Mucosa of rectum (tissue), 2 donors: ENCODE measurements at regions not wholly inside any gene's neighbourhood (a gene's known extent, or its start where the extent isn't known, plus 50 kb on each side); places are given as distances from the start of the nearest gene placed in this dataset.

ENCODE experiments used
- H3K27ac ChIP-seq, 2 donors: one replicate each; pipeline ENCODE4 v1.7.0; 2013; ENCODE audit warnings: inconsistent platforms in 2 of 2, low read depth in 2 of 2, low read length in 2 of 2
- H3K27me3 ChIP-seq, 2 donors: one replicate each; pipeline ENCODE4 v1.7.0; 2013; ENCODE audit warnings: low read length in 2 of 2; ENCODE audit not compliant: control insufficient read depth in 2 of 2, insufficient read depth in 2 of 2
- H3K36me3 ChIP-seq, 2 donors: one replicate each; pipeline ENCODE4 v1.7.0; 2013; ENCODE audit warnings: low read length in 2 of 2; ENCODE audit not compliant: control insufficient read depth in 2 of 2, insufficient read depth in 2 of 2
- H3K4me1 ChIP-seq, 2 donors: one replicate each; pipeline ENCODE4 v1.7.0; 2013; ENCODE audit warnings: low read length in 2 of 2, mild to moderate bottlenecking in 1 of 2; ENCODE audit not compliant: control insufficient read depth in 2 of 2, insufficient read depth in 2 of 2
- H3K4me3 ChIP-seq, 2 donors: one replicate each; pipeline ENCODE4 v1.7.0; 2013; ENCODE audit warnings: low read length in 2 of 2
- H3K9ac ChIP-seq, 2 donors: one replicate each; pipeline ENCODE4 v1.7.0; 2013; ENCODE audit warnings: low read length in 2 of 2, low read depth in 1 of 2, mild to moderate bottlenecking in 1 of 2
- H3K9me3 ChIP-seq, 2 donors: one replicate each; pipeline ENCODE4 v1.7.0; 2013; ENCODE audit warnings: low read length in 2 of 2; ENCODE audit not compliant: control insufficient read depth in 2 of 2
- donor health status: healthy.
- donor health status: Normal muscosa, but diverticular disease.

- Histone ChIP-seq H3K4me3 (no peak overlapping the region), H3K9ac (no peak overlapping the region), H3K36me3 (no peaks in the 10 kb centered on the region), H3K4me1 (no peaks in the 10 kb centered on the region), H3K27ac (no peak overlapping the region), H3K27me3 (no peaks in the 10 kb centered on the region), H3K9me3 (no peaks in the 10 kb centered on the region)
Measured at GRCh38 chr10:78155722-78156121, 122.1 kb downstream of the RPS24 start.

GRCh38 chr10:78160591-78160990 lies 126.9 kb downstream of the RPS24 start:
- Histone ChIP-seq H3K27me3 (peaks cover 0 to 3% of the 10 kb centered on the region in 2 donors), H3K27ac (no peak overlapping the region), H3K36me3 (no peaks in the 10 kb centered on the region), H3K4me1 (no peaks in the 10 kb centered on the region), H3K9me3 (no peaks in the 10 kb centered on the region), H3K4me3 (no peak overlapping the region), H3K9ac (no peak overlapping the region)

GRCh38 chr10:78162853-78163252 lies 129.2 kb downstream of the RPS24 start:
- no peak overlapping the region for H3K9ac ChIP-seq
- peaks cover 0 to 3% of the 10 kb centered on the region in 2 donors for H3K27me3 ChIP-seq
- no peak overlapping the region for H3K27ac ChIP-seq
- no peaks in the 10 kb centered on the region for H3K36me3 ChIP-seq
- H3K9me3 ChIP-seq, result no peaks in the 10 kb centered on the region
- no peak overlapping the region for H3K4me3 ChIP-seq
- no peaks in the 10 kb centered on the region for H3K4me1 ChIP-seq

DNA sequence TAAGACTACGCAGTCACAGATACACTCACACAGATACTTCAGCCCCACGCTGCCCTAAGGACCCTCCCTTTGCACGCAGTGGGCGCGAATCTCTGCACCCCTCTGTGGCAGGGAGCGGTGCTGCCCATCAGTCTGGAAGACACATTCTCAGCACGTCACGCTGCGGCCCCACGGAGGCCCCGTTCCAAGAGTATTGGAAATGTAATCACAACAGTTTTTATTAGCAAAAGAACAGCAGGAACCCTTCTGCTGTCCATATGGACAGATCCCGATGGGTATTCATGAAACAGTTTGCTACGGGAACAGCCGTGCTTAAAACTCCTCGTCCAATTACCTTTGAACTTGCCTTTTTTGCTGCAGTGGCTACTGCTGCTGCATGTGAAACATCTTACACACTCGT lies 131.0 kb downstream of the RPS24 start:
- Histone ChIP-seq H3K4me3 (no peak overlapping the region), H3K27ac (no peak overlapping the region), H3K9ac (no peak overlapping the region), H3K36me3 (no peaks in the 10 kb centered on the region), H3K27me3 (peaks cover 0 to 3% of the 10 kb centered on the region in 2 donors), H3K9me3 (no peaks in the 10 kb centered on the region), H3K4me1 (no peaks in the 10 kb centered on the region)

GRCh38 chr10:78165172-78165571 lies 131.5 kb downstream of the RPS24 start:
- no peak overlapping the region for H3K9ac ChIP-seq

DNA sequence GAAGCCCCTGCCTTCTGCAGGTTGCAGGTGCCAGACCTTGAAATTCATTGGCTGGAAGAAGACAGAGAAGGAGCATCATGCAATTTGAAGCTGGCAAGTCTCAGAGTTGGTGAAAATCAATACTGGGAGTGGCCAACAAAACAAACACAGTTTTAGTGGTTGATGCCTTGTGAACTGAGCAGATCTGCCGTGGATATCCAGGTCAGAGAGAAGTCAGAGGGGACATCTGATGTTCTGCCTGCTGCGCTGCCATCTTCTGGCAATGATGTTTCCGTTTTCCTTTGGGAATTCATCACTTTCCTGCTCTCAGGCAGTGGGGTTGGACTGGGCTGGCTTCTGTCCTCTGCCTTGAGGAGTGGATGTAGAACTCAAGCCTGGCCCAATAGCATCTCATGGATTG lies 132.0 kb downstream of the RPS24 start:
- Histone ChIP-seq H3K36me3 (no peaks in the 10 kb centered on the region), H3K9ac (no peak overlapping the region), H3K4me1 (no peaks in the 10 kb centered on the region), H3K27me3 (peaks cover 0 to 3% of the 10 kb centered on the region in 2 donors), H3K4me3 (no peak overlapping the region), H3K9me3 (no peaks in the 10 kb centered on the region), H3K27ac (no peak overlapping the region)

More at GRCh38 chr10:78165172-78165571, 131.5 kb downstream of the RPS24 start:
- H3K36me3 ChIP-seq, result no peaks in the 10 kb centered on the region
- H3K4me1 ChIP-seq, result no peaks in the 10 kb centered on the region
- H3K27me3 ChIP-seq, result peaks cover 0 to 3% of the 10 kb centered on the region in 2 donors
- H3K9me3 ChIP-seq, result no peaks in the 10 kb centered on the region
- no peak overlapping the region for H3K27ac ChIP-seq
- no peak overlapping the region for H3K4me3 ChIP-seq

DNA sequence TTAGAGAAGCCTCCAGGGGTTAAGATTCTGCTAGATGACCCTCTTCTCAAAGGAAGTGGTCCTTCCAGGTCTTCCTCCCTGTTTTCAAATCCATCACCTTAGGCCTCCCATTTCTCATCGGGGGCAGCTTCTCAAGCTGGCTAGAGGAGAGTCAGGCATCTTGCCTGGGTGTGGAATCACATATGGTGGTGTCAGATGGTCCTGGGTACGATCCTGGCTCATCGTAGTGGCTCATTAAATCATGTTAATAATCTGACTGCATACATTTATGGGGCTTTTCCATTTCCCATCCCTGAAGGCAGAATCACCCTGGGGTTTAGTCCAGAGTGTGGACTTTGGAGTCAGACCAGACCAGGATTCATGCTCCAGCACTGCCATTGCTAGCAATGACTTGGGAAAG lies 132.6 kb downstream of the RPS24 start:
- no peak overlapping the region for H3K27ac ChIP-seq
- H3K4me3 ChIP-seq, result no peak overlapping the region

GRCh38 chr10:78169214-78169613 lies 135.6 kb downstream of the RPS24 start:
- Histone ChIP-seq H3K9me3 (no peaks in the 10 kb centered on the region), H3K27ac (no peak overlapping the region), H3K36me3 (no peaks in the 10 kb centered on the region), H3K4me3 (no peak overlapping the region), H3K9ac (no peak overlapping the region), H3K27me3 (peaks cover 3% of the 10 kb centered on the region in 2 donors), H3K4me1 (no peaks in the 10 kb centered on the region)

More for the DNA sequence above, 132.6 kb downstream of the RPS24 start:
- Histone ChIP-seq H3K4me1 (no peaks in the 10 kb centered on the region), H3K9ac (no peak overlapping the region), H3K9me3 (no peaks in the 10 kb centered on the region), H3K36me3 (no peaks in the 10 kb centered on the region), H3K27me3 (peaks cover 0 to 3% of the 10 kb centered on the region in 2 donors)

DNA sequence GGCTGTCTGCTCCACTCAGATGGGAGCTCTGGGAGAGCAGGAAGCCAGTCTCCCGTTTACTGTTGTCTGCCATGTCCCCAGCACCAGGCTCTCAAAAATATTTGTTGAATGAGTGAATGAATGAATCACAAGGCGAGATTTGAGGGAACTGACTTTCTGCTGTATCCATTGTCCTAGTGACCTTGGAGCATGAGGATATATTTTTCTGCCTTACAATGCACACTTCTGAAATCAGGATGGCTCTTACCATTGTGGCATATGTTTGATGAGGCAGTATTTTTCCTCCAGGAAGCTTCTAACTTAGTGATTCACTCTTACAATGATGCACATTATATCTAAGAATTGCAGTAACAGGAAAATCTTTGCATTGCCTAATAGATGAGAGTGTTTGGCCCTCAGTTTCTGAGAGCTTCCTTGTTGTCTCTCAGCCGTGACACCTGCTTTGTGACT lies 136.4 kb downstream of the RPS24 start:
- Histone ChIP-seq H3K4me3 (no peak overlapping the region), H3K4me1 (no peaks in the 10 kb centered on the region), H3K27me3 (peaks cover 0 to 3% of the 10 kb centered on the region in 2 donors), H3K36me3 (no peaks in the 10 kb centered on the region), H3K9ac (no peak overlapping the region), H3K9me3 (no peaks in the 10 kb centered on the region), H3K27ac (no peak overlapping the region)

DNA sequence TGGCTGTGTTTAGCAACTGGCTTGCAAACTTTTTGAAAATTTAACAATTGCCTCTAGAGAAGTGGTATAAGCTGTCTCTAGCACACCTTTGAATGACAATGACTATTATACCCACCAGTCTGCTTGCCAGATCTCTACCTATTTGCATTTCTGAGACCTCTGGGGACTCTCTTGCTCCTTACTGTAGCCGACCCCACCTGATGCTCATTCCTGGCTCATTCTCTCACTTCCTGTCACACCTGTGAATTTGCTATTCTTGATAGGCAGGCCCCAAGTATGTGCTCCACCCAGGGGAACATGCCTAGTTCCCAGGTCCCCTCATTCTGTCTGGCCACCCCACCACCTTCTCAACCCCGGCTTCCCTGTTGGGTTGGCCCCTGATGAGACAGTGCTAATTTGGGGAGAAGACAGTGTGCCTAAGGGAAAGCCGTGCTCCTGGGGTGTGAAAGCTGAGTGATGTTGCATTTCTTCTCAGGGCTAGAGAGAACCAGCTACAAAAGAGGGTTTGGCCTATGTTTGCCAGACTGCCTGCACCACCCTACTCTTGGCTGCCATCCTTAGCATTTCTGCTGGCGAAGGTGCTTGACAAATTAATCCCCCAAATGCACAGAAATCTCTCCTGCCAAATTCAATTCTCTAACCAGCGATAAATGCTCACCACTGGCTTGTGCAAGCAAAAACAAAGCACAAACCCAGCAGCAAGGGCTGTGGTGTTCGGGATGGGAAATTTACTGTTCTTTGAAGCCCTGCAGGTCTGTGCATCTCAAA lies 138.2 kb downstream of the RPS24 start:
- Histone ChIP-seq H3K9ac (no peak overlapping the region), H3K4me3 (no peak overlapping the region), H3K36me3 (no peaks in the 10 kb centered on the region), H3K9me3 (no peaks in the 10 kb centered on the region), H3K27ac (no peak overlapping the region), H3K4me1 (no peaks in the 10 kb centered on the region), H3K27me3 (peaks cover 0 to 3% of the 10 kb centered on the region in 2 donors)
